NCI-H2196 (cell line): ENCODE measurements at regions not wholly inside any gene's neighbourhood (a gene's known extent, or its start where the extent isn't known, plus 50 kb on each side); places are given as distances from the start of the nearest gene placed in this dataset.
"Not testable (repeated sequence)": the region's sequence is repeated elsewhere in the genome, so short reads cannot be mapped to it uniquely, and the experiment has no call there.

Experiments used
- DNase-seq: peaks from one replicate; lab custom pipeline; 2025; ENCODE audit not compliant: unreplicated experiment; lab: John Stamatoyannopoulos, UW

GRCh38 chr2:39932198-39932597 is 153.1 kb upstream of the THUMPD2 start:
- no peak for DNase-seq

GRCh38 chr2:39930175-39930917 is 151.3 kb upstream of the THUMPD2 start:
- DNase-seq: no peak

- no peak for DNase-seq
Observed at GRCh38 chr2:39929531-39929930, 150.5 kb upstream of the THUMPD2 start.

GRCh38 chr2:39925312-39925711 is 146.3 kb upstream of the THUMPD2 start:
- DNase-seq: no peak

- no peak for DNase-seq
Observed at GRCh38 chr2:39923455-39923854, 144.4 kb upstream of the THUMPD2 start.

DNA sequence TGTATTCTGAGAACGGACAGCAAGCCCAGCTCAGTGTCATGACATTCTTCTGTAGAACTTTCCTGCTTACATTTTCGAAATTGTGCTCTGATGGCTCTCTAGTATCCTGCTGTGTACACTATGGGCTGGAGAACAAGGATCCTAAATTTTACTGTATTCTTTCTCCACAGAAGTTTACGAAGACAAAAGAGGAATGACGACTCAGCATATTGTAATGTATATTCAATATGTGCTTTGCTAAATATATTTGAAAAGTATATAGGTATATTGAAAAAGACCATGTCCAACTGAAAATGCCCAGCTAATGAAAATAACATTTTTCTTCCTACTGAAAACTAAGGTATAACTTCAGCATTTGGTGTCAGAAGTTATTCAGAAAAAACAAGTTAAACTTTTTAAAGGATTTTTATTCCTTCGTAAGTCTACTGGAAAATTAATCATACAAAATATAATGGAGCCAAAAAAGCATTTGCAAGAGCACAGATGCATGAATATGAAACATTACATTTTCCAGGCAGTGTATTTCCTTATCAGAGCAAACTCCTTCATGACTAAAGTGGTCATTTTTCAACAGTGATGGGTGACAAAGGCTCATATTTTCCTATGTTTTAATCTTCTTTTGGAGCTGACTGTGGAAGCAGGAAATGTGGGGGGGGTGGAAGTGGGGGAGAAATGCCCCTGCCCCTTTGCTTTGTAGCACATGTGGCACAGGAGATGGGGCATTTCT is 143.8 kb upstream of the THUMPD2 start:
- no peak for DNase-seq

DNA sequence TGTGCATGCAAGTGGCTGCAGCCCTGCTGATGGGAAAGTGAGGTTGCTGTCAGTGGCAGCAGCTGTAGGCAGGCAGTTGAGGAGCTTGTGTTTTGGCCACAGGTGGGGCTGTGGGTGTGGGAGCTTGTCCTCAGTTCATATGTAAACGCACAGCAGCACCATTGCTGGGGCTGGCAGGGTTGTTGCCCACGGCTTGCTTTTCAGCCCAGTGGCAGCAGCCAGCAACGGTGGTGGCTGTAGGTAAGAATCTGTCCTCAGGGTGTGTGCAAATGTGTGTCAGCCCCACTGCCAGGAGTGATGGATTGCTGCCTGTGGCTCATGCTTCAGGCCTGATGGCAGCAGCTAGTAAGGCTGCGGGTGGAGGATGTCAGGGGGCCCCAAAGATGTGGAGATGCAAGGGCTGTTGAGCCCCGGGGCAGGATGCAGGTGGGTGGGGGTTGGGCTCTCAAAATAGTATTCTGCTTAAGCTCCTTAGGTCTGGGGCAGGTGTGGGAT is 141.3 kb upstream of the THUMPD2 start:
- DNase-seq: no peak

GRCh38 chr2:39919511-39920306 is 140.7 kb upstream of the THUMPD2 start:
- no peak for DNase-seq

- no peak for DNase-seq
Observed at GRCh38 chr2:39918886-39919285, 139.8 kb upstream of the THUMPD2 start.

DNA sequence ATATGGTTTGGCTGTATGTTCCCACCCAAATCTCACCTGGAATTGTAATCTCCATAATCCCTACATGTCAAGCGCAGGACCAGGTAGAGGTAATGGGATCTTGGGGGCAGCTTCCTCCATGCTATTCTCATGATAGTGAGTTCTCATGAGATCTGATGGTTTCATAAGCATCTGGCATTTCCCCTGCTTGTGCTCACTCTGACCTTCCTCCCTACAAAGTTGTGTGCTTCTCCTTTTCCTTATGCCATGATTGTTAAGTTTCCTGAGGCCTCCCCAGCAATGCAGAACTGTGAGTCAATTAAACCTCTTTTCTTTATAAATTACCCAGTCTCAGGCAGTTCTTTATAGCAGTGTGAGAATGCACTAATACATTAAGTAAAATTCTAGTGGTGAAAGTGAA is 138.3 kb upstream of the THUMPD2 start:
- not testable (repeated sequence) for DNase-seq

DNA sequence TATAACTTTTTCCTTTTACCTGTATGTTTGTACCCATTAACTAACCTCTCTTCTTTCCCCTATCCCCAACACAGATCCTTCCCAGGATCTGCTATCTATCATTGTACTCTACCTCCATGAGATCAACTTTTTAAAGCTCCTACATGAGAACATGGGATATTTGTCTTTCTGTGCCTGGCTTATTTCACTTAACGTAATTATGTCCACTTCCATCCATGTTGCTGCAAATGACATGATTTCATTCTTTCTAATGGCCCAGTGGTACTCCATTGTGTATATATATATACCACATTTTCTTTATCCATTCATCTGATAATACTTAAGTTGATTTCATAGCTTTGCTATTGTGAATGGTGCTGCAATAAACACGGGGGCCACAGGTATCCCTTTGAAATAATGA is 135.9 kb upstream of the THUMPD2 start:
- no peak for DNase-seq

DNA sequence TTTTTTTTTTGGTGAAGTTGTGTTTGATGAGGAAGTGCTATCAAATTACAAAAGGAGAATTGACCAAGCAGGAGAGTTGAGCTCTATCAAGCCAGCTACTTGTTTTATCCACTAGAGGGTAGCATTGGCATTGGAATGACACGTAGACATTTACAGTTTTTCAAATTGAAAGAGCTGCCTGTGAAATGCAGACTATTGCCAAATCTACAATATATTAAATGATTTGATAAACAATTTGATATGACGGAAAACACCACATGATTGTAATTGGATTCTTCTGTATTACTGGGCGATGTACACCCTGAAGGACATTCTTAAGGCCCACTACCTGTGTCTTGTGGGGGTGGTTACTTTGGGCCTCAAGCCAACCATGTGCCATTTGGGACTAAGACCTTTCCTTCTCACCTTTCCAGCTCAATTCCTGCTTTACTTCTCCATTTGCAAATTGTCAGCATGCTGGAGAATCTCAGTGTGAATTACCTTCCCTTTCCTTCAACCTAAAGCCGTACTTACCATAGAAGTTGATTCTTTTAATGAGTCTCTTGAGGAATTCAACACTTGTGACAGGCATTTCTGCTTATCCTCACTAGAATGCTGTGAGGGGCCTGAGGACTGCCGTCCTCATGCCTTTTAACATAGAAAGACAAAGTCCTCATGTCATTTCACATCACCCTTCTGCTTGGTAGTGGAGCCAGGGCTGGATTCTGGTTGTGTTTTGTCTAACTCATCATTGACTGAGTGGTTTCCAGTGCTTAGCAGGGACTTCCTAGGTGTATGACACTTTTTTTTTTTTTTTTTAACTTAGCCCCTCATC is 134.8 kb upstream of the THUMPD2 start:
- DNase-seq: peak; percentile 71

DNA sequence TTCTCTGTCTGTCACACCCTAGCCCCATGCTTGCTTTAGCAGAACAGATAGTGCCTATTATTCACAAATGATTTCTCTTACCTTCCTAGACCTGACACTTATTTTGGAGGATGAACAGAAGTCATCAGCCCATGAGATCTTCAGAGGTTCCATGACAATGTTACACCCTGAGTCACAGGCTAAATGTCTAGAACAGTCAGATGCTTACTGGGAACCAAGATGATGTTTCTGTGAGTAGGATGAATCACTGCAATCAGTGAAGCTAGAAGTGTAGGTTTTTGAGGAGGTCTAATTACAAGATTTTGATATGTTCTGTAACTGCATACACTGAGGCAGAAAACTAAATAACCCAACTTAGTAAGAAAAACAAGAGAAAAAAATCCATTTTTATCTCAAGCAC is 123.0 kb upstream of the THUMPD2 start:
- DNase-seq: no peak

- DNase-seq: no peak
Observed at GRCh38 chr2:39898934-39899333, 119.9 kb upstream of the THUMPD2 start.

DNA sequence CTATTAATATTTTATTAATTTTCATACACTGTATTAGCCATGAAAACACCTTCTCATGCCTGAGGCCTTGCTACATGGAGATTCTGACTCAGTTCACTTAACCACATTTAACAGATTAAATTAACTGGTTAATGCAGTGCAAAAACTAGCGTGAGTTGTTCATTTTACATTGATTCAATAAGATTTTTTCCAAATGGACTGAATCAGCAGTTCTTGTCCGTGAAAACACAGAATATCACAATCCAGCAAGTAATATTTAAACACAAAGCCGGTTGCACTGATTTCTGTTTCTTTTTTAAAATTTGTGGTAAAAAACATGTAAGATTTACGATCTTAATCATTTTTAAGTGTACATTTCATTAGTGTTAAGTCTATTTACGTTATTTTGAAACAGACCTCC is 118.2 kb upstream of the THUMPD2 start:
- no peak for DNase-seq

DNA sequence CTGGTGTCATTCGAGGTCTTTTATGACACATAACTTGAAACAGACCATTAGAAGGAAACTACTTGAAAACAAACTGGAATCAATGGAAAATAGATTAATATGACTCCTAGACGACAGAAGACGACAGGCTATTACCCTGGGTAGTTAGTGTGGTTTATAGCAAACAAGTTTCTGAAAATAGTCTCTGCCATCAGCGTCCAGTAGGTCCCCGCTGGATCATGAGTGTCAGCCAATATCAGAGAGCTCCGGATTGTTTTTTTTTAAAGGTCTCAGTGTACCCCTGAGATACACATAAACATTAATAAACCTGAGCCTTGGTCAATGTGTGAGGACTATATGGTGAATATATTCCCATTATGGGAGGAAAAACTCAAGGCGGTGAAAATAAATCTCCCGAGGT is 115.0 kb upstream of the THUMPD2 start:
- no peak for DNase-seq

- DNase-seq: no peak
Observed at GRCh38 chr2:39893616-39894015, 114.6 kb upstream of the THUMPD2 start.

GRCh38 chr2:39881948-39882347 is 102.9 kb upstream of the THUMPD2 start:
- DNase-seq: no peak

DNA sequence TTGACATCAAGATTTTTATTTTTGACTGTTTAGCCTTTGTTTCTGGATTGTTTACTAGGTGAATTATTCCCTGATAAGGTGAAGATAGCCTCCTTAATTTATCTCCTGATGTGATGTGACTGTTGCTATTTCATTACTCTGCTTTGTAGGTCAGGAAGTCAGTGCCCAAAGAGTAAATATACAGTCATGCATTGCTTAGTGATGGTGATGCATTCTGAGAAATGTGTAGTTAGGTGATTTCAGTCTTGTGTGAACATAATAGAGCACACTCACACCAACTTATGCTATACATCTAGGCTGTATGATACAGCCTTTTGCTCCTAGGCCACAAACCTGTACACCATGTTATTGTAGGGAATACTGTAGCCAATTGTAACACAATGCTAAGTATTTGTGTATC is 102.4 kb upstream of the THUMPD2 start:
- DNase-seq: no peak

DNA sequence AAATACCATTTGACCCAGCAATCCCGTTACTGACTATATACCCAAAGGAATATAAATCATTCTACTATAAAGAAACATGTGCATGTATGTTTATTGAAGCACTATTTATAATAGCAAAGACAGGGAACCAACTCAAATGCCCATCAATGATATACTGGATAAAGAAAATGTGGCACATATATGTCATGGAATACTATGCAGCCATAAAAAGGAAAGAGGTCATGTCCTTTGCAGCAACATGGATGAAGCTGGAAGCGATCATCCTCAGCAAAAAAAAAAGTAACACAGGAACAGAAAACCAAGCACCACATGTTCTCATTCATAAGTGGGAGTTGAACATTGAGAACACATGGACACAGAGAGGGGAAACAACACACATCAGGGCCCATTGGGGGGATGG is 99.9 kb upstream of the THUMPD2 start:
- DNase-seq: not testable (repeated sequence)

DNA sequence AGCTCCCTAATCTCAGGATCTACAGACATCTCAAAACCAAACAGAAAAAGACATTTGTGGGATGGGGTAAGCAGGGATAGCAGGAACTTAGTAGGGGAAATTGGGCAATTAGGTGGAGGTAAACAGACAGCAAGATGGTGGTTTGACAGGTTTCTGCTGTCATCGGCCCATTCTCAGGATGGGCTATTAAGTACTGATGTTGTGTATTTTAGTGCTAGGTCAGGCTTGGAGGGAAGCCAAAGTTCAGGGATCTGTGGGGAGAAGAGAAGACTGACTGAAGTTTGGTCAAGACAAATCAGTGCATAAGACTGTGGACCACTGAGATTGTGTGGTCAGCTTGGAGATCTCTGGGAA is 96.8 kb upstream of the THUMPD2 start:
- no peak for DNase-seq
